K562 (cell line): ENCODE measurements at regions not wholly inside any gene's neighbourhood (a gene's known extent, or its start where the extent isn't known, plus 50 kb on each side); places are given as distances from the start of the nearest gene placed in this dataset.

Source experiments
- ATF3 ChIP-seq, 2 experiments: fragments of 450-650 bp in 1 of 2; sonication (generic) in 1 of 2; formaldehyde crosslinking in 1 of 2; IDR thresholded peaks in 1 of 2; conservative IDR thresholded peaks in 1 of 2; 2 replicates each; pipeline versions ENCODE4 v1.6.1 to v1.8.1; 2016 to 2023; ENCODE audit warnings: mild to moderate bottlenecking in 2 of 2, moderate library complexity in 2 of 2, inconsistent platforms in 1 of 2, missing genetic modification reagents in 1 of 2
- BHLHE40 ChIP-seq: IDR thresholded peaks from 2 replicates; pipeline ENCODE4 v1.6.1; 2011; ENCODE audit warnings: low read length, improper control_type of control experiment
- CEBPB ChIP-seq: fragments of 450-650 bp; IDR thresholded peaks from 2 replicates; pipeline ENCODE4 v1.6.1; 2016; ENCODE audit warnings: missing genetic modification characterization, missing compliant biosample characterization
- CHD2 ChIP-seq: IDR thresholded peaks from 2 replicates; pipeline ENCODE4 v1.6.1; 2011; ENCODE audit warnings: low read depth, low read length
- CTCF ChIP-seq, 3 experiments: IDR thresholded peaks in 2 of 3; conservative IDR thresholded peaks in 1 of 3; 2 replicates each; pipeline ENCODE4 v1.5.1; 2011 to 2012; ENCODE audit warnings: low read length in 3 of 3, mild to moderate bottlenecking in 3 of 3, control low read depth in 2 of 3, improper control_type of control experiment in 1 of 3, inconsistent platforms in 1 of 3, low read depth in 1 of 3, mixed read lengths in 1 of 3, moderate library complexity in 1 of 3; ENCODE audit not compliant: insufficient read depth in 2 of 3
- ELF1 ChIP-seq: fragments of 200-800 bp; sonication (Bioruptor generic); IDR thresholded peaks from 2 replicates; pipeline ENCODE4 v1.6.1; 2016; ENCODE audit warnings: missing genetic modification characterization, missing compliant biosample characterization
- EP300 ChIP-seq: IDR thresholded peaks from 2 replicates; pipeline ENCODE4 v1.6.1; 2012; ENCODE audit warnings: low read length, improper control_type of control experiment
- HDAC6 ChIP-seq: IDR thresholded peaks from 2 replicates; pipeline ENCODE4 v1.6.1; 2012; ENCODE audit warnings: low read depth, mild to moderate bottlenecking, control low read depth, inconsistent platforms, low read length, moderate library complexity
- KDM1A ChIP-seq, 2 experiments: fragments of 450-650 bp; IDR thresholded peaks; 2 replicates each; pipeline ENCODE4 v1.6.1; 2016; ENCODE audit warnings: mild to moderate bottlenecking in 2 of 2
- NBN ChIP-seq: fragments of 450-650 bp; IDR thresholded peaks from 2 replicates; pipeline ENCODE4 v1.6.1; 2016; ENCODE audit warnings: low read depth, mild to moderate bottlenecking
- NCOA2 ChIP-seq, 2 experiments: fragments of 450-650 bp; IDR thresholded peaks; 2 replicates each; pipeline ENCODE4 v1.6.1; 2018; ENCODE audit warnings: mild to moderate bottlenecking in 2 of 2, moderate library complexity in 1 of 2; ENCODE audit not compliant: partially characterized antibody in 2 of 2
- NONO ChIP-seq, 2 experiments: fragments of 200-400 bp in 1 of 2; fragments of 450-650 bp in 1 of 2; formaldehyde crosslinking in 1 of 2; IDR thresholded peaks; 2 replicates each; pipeline ENCODE4 v1.6.1; 2017; ENCODE audit warnings: low read depth in 2 of 2, mild to moderate bottlenecking in 2 of 2, moderate library complexity in 2 of 2, low read length in 1 of 2
- TCF3 ChIP-seq: sonication (generic); formaldehyde crosslinking; IDR thresholded peaks from 2 replicates; pipeline ENCODE4 v1.4.0; 2020; ENCODE audit warnings: mild to moderate bottlenecking, missing genetic modification reagents
- ZNF311 ChIP-seq: fragments of 250-450 bp; sonication (Bioruptor Pico); IDR thresholded peaks from 2 replicates; pipeline ENCODE4 v1.4.0; 2020; ENCODE audit warnings: mild to moderate bottlenecking, moderate library complexity

DNA sequence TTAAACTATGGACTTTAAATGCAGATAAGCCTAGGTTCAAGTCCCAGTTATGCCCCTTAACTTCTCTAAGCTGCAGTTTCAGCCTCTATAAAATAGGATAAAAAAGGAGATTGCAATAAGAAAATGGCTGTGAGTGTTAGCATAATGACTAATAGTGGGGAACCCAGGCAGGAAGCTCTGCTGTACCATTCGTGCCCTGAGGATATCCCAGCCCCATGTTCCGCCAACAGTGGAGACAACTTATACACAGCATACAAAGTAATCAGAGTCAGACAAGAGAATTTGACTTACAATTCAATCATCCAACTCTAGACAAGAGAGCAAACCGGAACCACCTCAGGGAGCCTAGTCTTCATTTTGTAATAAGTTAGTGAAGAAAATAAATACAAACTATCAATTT lies 141.5 kb upstream of the FSTL4 start:
- TF ChIP-seq ATF3 (IDR thresholded peaks at IDR 0.05): no peak
- TF ChIP-seq ATF3 (CRISPR knock-in tag; conservative IDR thresholded peaks at IDR 0.05): no peak
- TF ChIP-seq BHLHE40: no peak
- no peak for TF ChIP-seq HDAC6
- no peak for TF ChIP-seq NONO (IDR thresholded peaks at IDR 0.05; ENCODE audit: low read depth in 2 of 2, low read length in 1 of 2)
- no peak for TF ChIP-seq ZNF311 (CRISPR knock-in tag)
- no peak for TF ChIP-seq NCOA2 (IDR thresholded peaks at IDR 0.05; ENCODE audit: partially characterized antibody in 2 of 2)
- TF ChIP-seq NBN: no peak
- TF ChIP-seq KDM1A (IDR thresholded peaks at IDR 0.05): no peak
- TF ChIP-seq EP300: no peak
- TF ChIP-seq CEBPB (tag): no peak
- no peak for TF ChIP-seq ELF1 (tag)
- no peak for TF ChIP-seq TCF3 (CRISPR knock-in tag)
- TF ChIP-seq CHD2: no peak
- TF ChIP-seq CTCF (IDR thresholded peaks at IDR 0.05 in 2 of 3, conservative IDR thresholded peaks at IDR 0.05 in 1 of 3; ENCODE audit: insufficient read depth in 2 of 3, low read depth in 1 of 3, low read length in 3 of 3): no peak
